ENCODE measurements at regions not wholly inside any gene's neighbourhood (a gene's known extent, or its start where the extent isn't known, plus 50 kb on each side); places are given as distances from the start of the nearest gene placed in this dataset.

- no peaks in the 10 kb centered on the region for H3K9me3 ChIP-seq (ENCODE audit: control extremely low read depth in 1 of 5, control insufficient read depth in 4 of 5, insufficient read depth in 2 of 5, low read depth in 1 of 5, low read length in 4 of 5)
- no peaks in the 10 kb centered on the region for H3K36me3 ChIP-seq (ENCODE audit: control insufficient read depth in 4 of 4, insufficient read depth in 4 of 4, low read length in 3 of 4)
- CTCF ChIA-PET = interaction anchor here (1.1 kb wide), 1 partner anchor 113 kb away, joined by 3 read pairs; no protein-coding TSS in a partner anchor
- no peak for DNase-seq
- no peak overlapping the region for H3K27ac ChIP-seq (ENCODE audit: insufficient read depth in 1 of 2, low read depth in 1 of 2, low read length in 2 of 2, poor library complexity in 1 of 2, severe bottlenecking in 2 of 2)
- H3K27me3 ChIP-seq (replicated peaks in 2 of 5; ENCODE audit: control insufficient read depth in 4 of 5, insufficient read depth in 5 of 5, low read length in 4 of 5) = no peaks in the 10 kb centered on the region
- no peaks in the 10 kb centered on the region for H3K4me1 ChIP-seq (ENCODE audit: control extremely low read depth in 1 of 4, control insufficient read depth in 4 of 4, insufficient read depth in 4 of 4, low read length in 3 of 4)
- POLR2A ChIA-PET = no interaction called here
- no peak overlapping the region for H3K4me3 ChIP-seq (ENCODE audit: control insufficient read depth in 1 of 7, extremely low read depth in 1 of 7, insufficient read depth in 4 of 7, low read depth in 2 of 7, low read length in 6 of 7)
- 90% methylated on average over 1 of the region's 3 CpGs for WGBS (ENCODE audit: insufficient coverage)
These were observed 218.0 kb downstream of the DUSP6 start for GRCh38 chr12:89134213-89134770.

DNA sequence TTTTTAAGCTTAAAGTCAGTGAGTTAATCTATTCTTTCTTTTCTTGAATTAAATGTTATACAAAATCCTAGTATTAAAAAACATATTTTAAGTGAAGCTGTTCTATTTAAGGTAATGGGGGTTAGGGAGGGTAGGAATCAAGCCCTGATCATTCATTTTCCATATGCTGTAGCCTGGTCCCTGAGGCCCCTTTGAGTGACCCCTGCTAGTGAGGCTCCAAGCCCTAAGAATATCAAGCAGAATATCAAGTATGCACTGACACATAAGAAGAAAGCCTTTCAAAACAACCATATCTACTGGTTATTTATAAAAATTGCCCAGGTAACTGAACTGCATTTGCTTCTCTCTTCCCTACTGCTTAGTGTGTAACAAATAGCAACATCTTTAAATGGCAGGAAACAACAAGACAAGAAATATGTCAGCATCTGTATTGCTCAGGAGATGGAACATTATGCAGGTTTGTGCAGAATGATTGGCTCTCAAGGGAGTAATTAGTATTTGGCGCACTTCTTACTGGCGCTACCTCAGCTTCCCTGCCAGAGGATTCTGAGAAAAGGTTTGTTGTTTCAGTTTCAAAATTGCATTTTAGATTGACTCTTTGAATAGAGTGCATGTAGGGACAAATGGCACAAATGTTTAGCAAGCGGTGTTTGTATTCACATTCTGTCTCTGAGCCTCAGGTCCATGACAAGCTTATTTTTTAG lies 223.0 kb downstream of the DUSP6 start:
- H3K27me3 ChIP-seq (replicated peaks in 2 of 5; ENCODE audit: control insufficient read depth in 4 of 5, insufficient read depth in 5 of 5, low read length in 4 of 5) = no peaks in the 10 kb centered on the region
- no peaks in the 10 kb centered on the region for H3K4me1 ChIP-seq (ENCODE audit: control extremely low read depth in 1 of 4, control insufficient read depth in 4 of 4, insufficient read depth in 4 of 4, low read length in 3 of 4)
- ChIA-PET CTCF (interaction anchor here (0.9 kb wide), 1 partner anchor 22 kb away, joined by 3 read pairs; no protein-coding TSS in a partner anchor), POLR2A (no interaction called here)
- H3K36me3 ChIP-seq (ENCODE audit: control insufficient read depth in 4 of 4, insufficient read depth in 4 of 4, low read length in 3 of 4) = no peaks in the 10 kb centered on the region
- H3K27ac ChIP-seq (ENCODE audit: insufficient read depth in 1 of 2, low read depth in 1 of 2, low read length in 2 of 2, poor library complexity in 1 of 2, severe bottlenecking in 2 of 2) = no peak overlapping the region
- no peaks in the 10 kb centered on the region for H3K9me3 ChIP-seq (ENCODE audit: control extremely low read depth in 1 of 5, control insufficient read depth in 4 of 5, insufficient read depth in 2 of 5, low read depth in 1 of 5, low read length in 4 of 5)
- H3K4me3 ChIP-seq (ENCODE audit: control insufficient read depth in 1 of 7, extremely low read depth in 1 of 7, insufficient read depth in 4 of 7, low read depth in 2 of 7, low read length in 6 of 7) = no peak overlapping the region
- no peak for DNase-seq
- WGBS (ENCODE audit: insufficient coverage) = 100% methylated on average over 2 of the region's 3 CpGs

DNA sequence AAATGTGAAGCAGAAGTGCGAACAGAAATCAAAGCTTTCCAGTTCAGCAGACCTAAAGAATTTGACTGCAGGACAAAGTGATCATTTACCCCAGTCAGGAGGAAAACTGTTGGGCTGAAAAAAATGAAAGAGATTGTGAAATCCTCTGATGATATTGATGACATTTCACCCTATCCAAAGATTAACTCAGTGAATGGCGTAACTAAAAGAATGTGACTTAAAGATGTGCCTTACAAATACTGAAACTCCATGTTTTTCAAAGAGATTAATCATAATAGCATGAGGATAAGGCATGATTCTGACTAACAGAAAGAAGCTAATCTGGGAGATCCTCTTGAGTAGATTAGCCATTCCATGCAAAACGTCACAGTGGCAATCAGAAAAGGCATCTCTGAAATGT lies 225.6 kb downstream of the DUSP6 start:
- Histone ChIP-seq H3K4me3 (ENCODE audit: control insufficient read depth in 1 of 7, extremely low read depth in 1 of 7, insufficient read depth in 4 of 7, low read depth in 2 of 7, low read length in 6 of 7) (no peak overlapping the region), H3K36me3 (ENCODE audit: control insufficient read depth in 4 of 4, insufficient read depth in 4 of 4, low read length in 3 of 4) (no peaks in the 10 kb centered on the region), H3K4me1 (ENCODE audit: control extremely low read depth in 1 of 4, control insufficient read depth in 4 of 4, insufficient read depth in 4 of 4, low read length in 3 of 4) (no peaks in the 10 kb centered on the region), H3K9me3 (ENCODE audit: control extremely low read depth in 1 of 5, control insufficient read depth in 4 of 5, insufficient read depth in 2 of 5, low read depth in 1 of 5, low read length in 4 of 5) (no peaks in the 10 kb centered on the region), H3K27ac (ENCODE audit: insufficient read depth in 1 of 2, low read depth in 1 of 2, low read length in 2 of 2, poor library complexity in 1 of 2, severe bottlenecking in 2 of 2) (no peak overlapping the region), H3K27me3 (replicated peaks in 2 of 5; ENCODE audit: control insufficient read depth in 4 of 5, insufficient read depth in 5 of 5, low read length in 4 of 5) (no peaks in the 10 kb centered on the region)
- ChIA-PET CTCF (interaction anchor here (1.1 kb wide), 1 partner anchor 13 kb away, joined by 3 read pairs; no protein-coding TSS in a partner anchor), POLR2A (no interaction called here)
- 100% methylated on average over 2 of the region's 3 CpGs for WGBS (ENCODE audit: insufficient coverage)
- no peak for DNase-seq

DNA sequence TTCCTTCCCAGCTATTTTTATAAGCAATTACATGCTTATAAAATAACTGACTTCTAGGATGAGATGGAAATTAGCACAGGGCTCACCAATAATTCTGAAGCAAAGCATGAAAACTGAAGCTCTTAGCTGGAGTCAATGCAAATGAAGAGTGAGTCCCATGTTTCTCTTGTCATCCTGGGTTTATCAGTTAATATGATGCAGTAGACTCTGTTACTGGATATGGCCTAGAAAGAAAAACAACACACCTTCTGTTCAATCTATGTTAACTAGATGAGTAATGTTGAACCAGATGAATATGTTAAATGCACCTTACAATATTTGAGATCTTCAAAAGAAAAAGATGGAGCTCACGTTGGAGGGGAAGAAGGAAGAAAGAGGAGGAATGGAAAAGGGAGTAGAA lies 229.4 kb downstream of the DUSP6 start:
- Histone ChIP-seq H3K27ac (ENCODE audit: insufficient read depth in 1 of 2, low read depth in 1 of 2, low read length in 2 of 2, poor library complexity in 1 of 2, severe bottlenecking in 2 of 2) (no peak overlapping the region), H3K4me3 (ENCODE audit: control insufficient read depth in 1 of 7, extremely low read depth in 1 of 7, insufficient read depth in 4 of 7, low read depth in 2 of 7, low read length in 6 of 7) (no peak overlapping the region), H3K27me3 (replicated peaks in 2 of 5; ENCODE audit: control insufficient read depth in 4 of 5, insufficient read depth in 5 of 5, low read length in 4 of 5) (no peaks in the 10 kb centered on the region), H3K36me3 (ENCODE audit: control insufficient read depth in 4 of 4, insufficient read depth in 4 of 4, low read length in 3 of 4) (no peaks in the 10 kb centered on the region), H3K9me3 (ENCODE audit: control extremely low read depth in 1 of 5, control insufficient read depth in 4 of 5, insufficient read depth in 2 of 5, low read depth in 1 of 5, low read length in 4 of 5) (no peaks in the 10 kb centered on the region), H3K4me1 (ENCODE audit: control extremely low read depth in 1 of 4, control insufficient read depth in 4 of 4, insufficient read depth in 4 of 4, low read length in 3 of 4) (peaks cover 0 to under 1% (median under 1%) of the 10 kb centered on the region in 4 experiments)
- no peak for DNase-seq
- WGBS (ENCODE audit: insufficient coverage) = no CpG with 5 or more reads among the region's 1 CpG
- ChIA-PET POLR2A (no interaction called here), CTCF (interaction anchor here (0.8 kb wide), 1 partner anchor 10 kb away, joined by 4 read pairs; no protein-coding TSS in a partner anchor)

DNA sequence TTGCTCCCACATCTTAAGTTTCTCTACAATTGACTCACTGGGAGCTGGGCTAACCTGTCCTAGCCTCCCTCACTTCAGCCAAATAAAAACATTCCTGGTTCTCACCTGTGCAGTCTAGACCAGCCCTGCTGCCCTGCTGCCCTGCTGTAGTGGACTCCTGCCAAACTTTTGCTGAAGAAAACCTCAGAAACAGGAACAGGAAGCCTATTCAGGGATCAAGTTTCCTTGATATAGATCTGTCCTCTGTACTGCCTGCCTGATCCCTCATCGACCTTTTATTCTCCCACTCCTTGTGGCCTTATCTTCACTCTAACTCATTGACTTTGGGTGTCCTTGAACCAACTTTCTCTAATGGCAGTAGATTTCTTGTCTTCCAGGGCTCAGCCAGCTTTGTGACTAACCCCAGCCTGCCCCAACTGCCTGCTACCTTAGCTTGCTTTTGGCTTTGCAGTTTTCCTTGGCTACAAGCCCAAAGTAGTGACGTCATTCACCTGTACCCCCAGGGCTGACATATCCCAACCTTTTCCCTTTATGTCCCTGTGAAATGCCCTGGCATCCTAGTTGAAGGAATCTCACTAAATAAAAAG lies 234.8 kb downstream of the DUSP6 start:
- ChIA-PET CTCF (no interaction called here), POLR2A (no interaction called here)
- H3K4me3 ChIP-seq (ENCODE audit: control insufficient read depth in 1 of 7, extremely low read depth in 1 of 7, insufficient read depth in 4 of 7, low read depth in 2 of 7, low read length in 6 of 7) = no peak overlapping the region
- no peak overlapping the region for H3K27ac ChIP-seq (ENCODE audit: insufficient read depth in 1 of 2, low read depth in 1 of 2, low read length in 2 of 2, poor library complexity in 1 of 2, severe bottlenecking in 2 of 2)
- no peaks in the 10 kb centered on the region for H3K9me3 ChIP-seq (ENCODE audit: control extremely low read depth in 1 of 5, control insufficient read depth in 4 of 5, insufficient read depth in 2 of 5, low read depth in 1 of 5, low read length in 4 of 5)
- DNase-seq = peak; percentile 7 to 18 (median 11)
- H3K27me3 ChIP-seq (replicated peaks in 2 of 5; ENCODE audit: control insufficient read depth in 4 of 5, insufficient read depth in 5 of 5, low read length in 4 of 5) = no peaks in the 10 kb centered on the region
- no peaks in the 10 kb centered on the region for H3K36me3 ChIP-seq (ENCODE audit: control insufficient read depth in 4 of 4, insufficient read depth in 4 of 4, low read length in 3 of 4)
- 0% methylated on average over 1 of the region's 2 CpGs for WGBS (ENCODE audit: insufficient coverage)
- peaks cover 0 to 8% (median 6%) of the 10 kb centered on the region in 4 experiments for H3K4me1 ChIP-seq (ENCODE audit: control extremely low read depth in 1 of 4, control insufficient read depth in 4 of 4, insufficient read depth in 4 of 4, low read length in 3 of 4)

- H3K27me3 ChIP-seq (replicated peaks in 2 of 5; ENCODE audit: control insufficient read depth in 4 of 5, insufficient read depth in 5 of 5, low read length in 4 of 5) = no peaks in the 10 kb centered on the region
- no peak overlapping the region for H3K27ac ChIP-seq (ENCODE audit: insufficient read depth in 1 of 2, low read depth in 1 of 2, low read length in 2 of 2, poor library complexity in 1 of 2, severe bottlenecking in 2 of 2)
- no peaks in the 10 kb centered on the region for H3K36me3 ChIP-seq (ENCODE audit: control insufficient read depth in 4 of 4, insufficient read depth in 4 of 4, low read length in 3 of 4)
- ChIA-PET POLR2A (no interaction called here), CTCF (interaction anchor here (0.6 to 1.1 kb wide), 3 partner anchors 10 to 116 kb away, joined by 3 read pairs; no protein-coding TSS in a partner anchor)
- 100% methylated on average over 1 of the region's 2 CpGs for WGBS (ENCODE audit: insufficient coverage)
- H3K4me3 ChIP-seq (ENCODE audit: control insufficient read depth in 1 of 7, extremely low read depth in 1 of 7, insufficient read depth in 4 of 7, low read depth in 2 of 7, low read length in 6 of 7) = no peak overlapping the region
- H3K9me3 ChIP-seq (ENCODE audit: control extremely low read depth in 1 of 5, control insufficient read depth in 4 of 5, insufficient read depth in 2 of 5, low read depth in 1 of 5, low read length in 4 of 5) = no peaks in the 10 kb centered on the region
- no peak for DNase-seq
- H3K4me1 ChIP-seq (ENCODE audit: control extremely low read depth in 1 of 4, control insufficient read depth in 4 of 4, insufficient read depth in 4 of 4, low read length in 3 of 4) = no peaks in the 10 kb centered on the region
These were observed 240.3 kb downstream of the DUSP6 start for GRCh38 chr12:89111964-89112363.

DNA sequence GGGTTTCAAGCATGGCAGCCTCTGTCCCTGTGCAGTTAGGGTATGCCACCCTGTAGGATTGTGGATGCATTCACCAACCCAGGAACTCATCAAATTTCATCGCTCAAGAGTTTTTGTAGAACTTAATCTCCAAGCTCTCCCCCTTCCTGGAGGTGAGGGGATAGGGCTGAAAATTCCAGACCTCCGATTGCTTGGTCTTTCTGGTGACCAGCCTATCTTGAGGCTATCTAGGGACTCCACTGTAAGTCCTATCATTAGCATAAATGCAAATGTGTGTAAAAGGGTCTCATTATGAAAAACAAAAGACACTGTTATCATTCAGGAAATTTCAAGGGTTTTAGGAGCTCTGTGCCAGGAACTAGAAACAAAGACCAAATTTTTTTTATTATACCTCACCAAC lies 244.0 kb downstream of the DUSP6 start:
- CTCF ChIA-PET = no interaction called here
- H3K9me3 ChIP-seq (ENCODE audit: control extremely low read depth in 1 of 5, control insufficient read depth in 4 of 5, insufficient read depth in 2 of 5, low read depth in 1 of 5, low read length in 4 of 5) = no peaks in the 10 kb centered on the region
- H3K4me3 ChIP-seq (ENCODE audit: control insufficient read depth in 1 of 7, extremely low read depth in 1 of 7, insufficient read depth in 4 of 7, low read depth in 2 of 7, low read length in 6 of 7) = no peak overlapping the region
- no peak overlapping the region for H3K27ac ChIP-seq (ENCODE audit: insufficient read depth in 1 of 2, low read depth in 1 of 2, low read length in 2 of 2, poor library complexity in 1 of 2, severe bottlenecking in 2 of 2)
- H3K36me3 ChIP-seq (ENCODE audit: control insufficient read depth in 4 of 4, insufficient read depth in 4 of 4, low read length in 3 of 4) = no peaks in the 10 kb centered on the region
- WGBS (ENCODE audit: insufficient coverage) = 100% methylated on average over 1 of the region's 2 CpGs
- POLR2A ChIA-PET = no interaction called here
- no peaks in the 10 kb centered on the region for H3K27me3 ChIP-seq (replicated peaks in 2 of 5; ENCODE audit: control insufficient read depth in 4 of 5, insufficient read depth in 5 of 5, low read length in 4 of 5)
- no peak for DNase-seq
- H3K4me1 ChIP-seq (ENCODE audit: control extremely low read depth in 1 of 4, control insufficient read depth in 4 of 4, insufficient read depth in 4 of 4, low read length in 3 of 4) = no peaks in the 10 kb centered on the region
